Endodermal cell (in vitro differentiated cells): ENCODE measurements at regions not wholly inside any gene's neighbourhood (a gene's known extent, or its start where the extent isn't known, plus 50 kb on each side); places are given as distances from the start of the nearest gene placed in this dataset.

Experiments used
- DNase-seq: peaks from one replicate; pipeline ENCODE4 v3.0.0-alpha.2; 2017
- H3K27ac ChIP-seq: 2 replicates; pipeline ENCODE4 v1.5.1; 2013; ENCODE audit warnings: mild to moderate bottlenecking, low read depth, low read length, moderate library complexity
- H3K27me3 ChIP-seq: 2 replicates; pipeline ENCODE4 v1.6.1; 2013; ENCODE audit warnings: mild to moderate bottlenecking, low read length, moderate library complexity; ENCODE audit not compliant: insufficient read depth, control insufficient read depth, poor library complexity, severe bottlenecking
- H3K36me3 ChIP-seq: 2 replicates; pipeline ENCODE4 v1.7.0; 2013; ENCODE audit warnings: mild to moderate bottlenecking, low read length, moderate library complexity; ENCODE audit not compliant: control insufficient read depth, insufficient read depth
- H3K4me1 ChIP-seq: one replicate; pipeline ENCODE4 v1.7.0; 2013; ENCODE audit warnings: low read length; ENCODE audit not compliant: control insufficient read depth, insufficient read depth
- H3K4me3 ChIP-seq: 2 replicates; pipeline ENCODE4 v1.5.1; 2013; ENCODE audit warnings: mild to moderate bottlenecking, low read length, moderate library complexity
- H3K9ac ChIP-seq: 2 replicates; pipeline ENCODE4 v1.6.1; 2013; ENCODE audit warnings: mild to moderate bottlenecking, low read length, moderate library complexity; ENCODE audit not compliant: poor library complexity, severe bottlenecking; ENCODE audit errors: extremely low read depth
- H3K9me3 ChIP-seq: 2 replicates; pipeline ENCODE4 v1.6.1; 2013; ENCODE audit warnings: mild to moderate bottlenecking, low read length, moderate library complexity; ENCODE audit not compliant: control insufficient read depth
- H3K27ac Mint-ChIP-seq: 2 replicates; pipeline ENCODE4 v1.8.0; 2020; ENCODE audit warnings: mixed read lengths
- H3K27me3 Mint-ChIP-seq: 2 replicates; pipeline ENCODE4 v1.8.0; 2021; ENCODE audit warnings: mild to moderate bottlenecking, mixed read lengths; ENCODE audit not compliant: insufficient read depth
- H3K36me3 Mint-ChIP-seq: 2 replicates; pipeline ENCODE4 v1.8.0; 2020; ENCODE audit warnings: low read depth, mixed read lengths
- H3K4me1 Mint-ChIP-seq: 2 replicates; pipeline ENCODE4 v1.8.0; 2020; ENCODE audit warnings: mixed read lengths
- H3K4me3 Mint-ChIP-seq: 2 replicates; pipeline ENCODE4 v1.8.0; 2020; ENCODE audit warnings: mild to moderate bottlenecking, moderate library complexity, mixed read lengths
- H3K9me3 Mint-ChIP-seq: 2 replicates; pipeline ENCODE4 v1.8.0; 2020; ENCODE audit warnings: mild to moderate bottlenecking, mixed read lengths
- WGBS, 2 experiments: methylation state at CpG; one replicate each; pipeline versions ENCODE4 v1.1.5 to v1.1.7; 2013; ENCODE audit warnings: missing lambda C conversion rate in 2 of 2, mixed read lengths in 1 of 2; ENCODE audit not compliant: insufficient coverage in 1 of 2, insufficient read length in 1 of 2; 5-methylcytosine and 5-hydroxymethylcytosine counted together
- TF ChIP-seq, protein P1 (sequence below): fragments of 200-600 bp; sonication (generic); conservative IDR thresholded peaks from 2 replicates; pipeline ENCODE4 v1.5.0; 2021; ENCODE audit warnings: antibody characterized with exemption, mild to moderate bottlenecking

DNA sequence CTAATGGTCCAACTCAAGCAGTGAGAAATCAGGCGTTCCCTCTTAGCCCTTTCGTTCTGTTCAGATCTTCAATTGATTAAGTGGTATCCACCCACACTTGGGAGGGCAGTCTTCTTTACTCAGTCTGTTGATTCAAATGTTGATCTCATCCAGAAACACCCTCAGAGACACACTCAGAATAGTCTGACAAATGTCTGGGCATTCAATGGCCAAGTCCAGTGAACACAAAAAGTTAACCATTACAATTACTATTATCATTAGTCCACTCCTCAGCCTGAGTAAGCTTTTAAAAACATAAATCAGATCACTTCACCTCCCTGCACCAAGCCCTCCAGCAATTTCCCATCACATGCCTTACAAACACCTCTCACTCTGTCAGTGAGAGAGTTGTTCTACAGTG lies 423.2 kb downstream of the RFPL4B start:
- H3K4me3 ChIP-seq = no peak overlapping the region
- 94% methylated on average over 2 of the region's 2 CpGs; no CpG with 5 or more reads in 1 of the 2 experiments for WGBS, 2 experiments
- peaks cover 20% of the 10 kb centered on the region for H3K9me3 Mint-ChIP-seq
- no peaks in the 10 kb centered on the region for H3K9me3 ChIP-seq
- peaks cover 7% of the 10 kb centered on the region for H3K4me1 Mint-ChIP-seq
- H3K36me3 ChIP-seq = no peaks in the 10 kb centered on the region
- no peak overlapping the region for H3K4me3 Mint-ChIP-seq
- H3K27ac Mint-ChIP-seq = no peak overlapping the region
- H3K4me1 ChIP-seq = no peaks in the 10 kb centered on the region
- no peaks in the 10 kb centered on the region for H3K27me3 Mint-ChIP-seq
- H3K9ac ChIP-seq = no peak overlapping the region
- no peak overlapping the region for H3K27ac ChIP-seq
- DNase-seq = no peak
- no peaks in the 10 kb centered on the region for H3K36me3 Mint-ChIP-seq
- H3K27me3 ChIP-seq = no peaks in the 10 kb centered on the region
- TF ChIP-seq, protein P1, sequence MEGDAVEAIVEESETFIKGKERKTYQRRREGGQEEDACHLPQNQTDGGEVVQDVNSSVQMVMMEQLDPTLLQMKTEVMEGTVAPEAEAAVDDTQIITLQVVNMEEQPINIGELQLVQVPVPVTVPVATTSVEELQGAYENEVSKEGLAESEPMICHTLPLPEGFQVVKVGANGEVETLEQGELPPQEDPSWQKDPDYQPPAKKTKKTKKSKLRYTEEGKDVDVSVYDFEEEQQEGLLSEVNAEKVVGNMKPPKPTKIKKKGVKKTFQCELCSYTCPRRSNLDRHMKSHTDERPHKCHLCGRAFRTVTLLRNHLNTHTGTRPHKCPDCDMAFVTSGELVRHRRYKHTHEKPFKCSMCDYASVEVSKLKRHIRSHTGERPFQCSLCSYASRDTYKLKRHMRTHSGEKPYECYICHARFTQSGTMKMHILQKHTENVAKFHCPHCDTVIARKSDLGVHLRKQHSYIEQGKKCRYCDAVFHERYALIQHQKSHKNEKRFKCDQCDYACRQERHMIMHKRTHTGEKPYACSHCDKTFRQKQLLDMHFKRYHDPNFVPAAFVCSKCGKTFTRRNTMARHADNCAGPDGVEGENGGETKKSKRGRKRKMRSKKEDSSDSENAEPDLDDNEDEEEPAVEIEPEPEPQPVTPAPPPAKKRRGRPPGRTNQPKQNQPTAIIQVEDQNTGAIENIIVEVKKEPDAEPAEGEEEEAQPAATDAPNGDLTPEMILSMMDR = no peak

DNA sequence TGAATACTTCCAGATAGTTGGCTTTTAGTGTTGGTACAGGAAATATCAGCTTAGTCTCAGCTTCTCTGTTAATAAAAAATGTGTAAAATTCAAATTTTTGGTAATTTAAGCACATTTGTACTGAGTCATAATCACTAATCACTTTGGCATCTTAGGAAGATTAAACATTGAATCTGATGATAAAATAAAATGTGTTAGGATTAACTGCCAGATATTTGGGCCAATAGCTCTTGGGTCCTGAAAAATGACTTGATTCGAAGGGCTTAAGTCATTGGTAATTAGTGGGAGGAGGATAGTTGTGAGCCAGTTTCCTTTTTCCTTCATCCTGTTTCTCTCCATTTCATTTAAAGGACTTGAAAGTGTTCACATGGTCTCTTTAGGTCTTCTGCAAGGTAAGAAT lies 426.1 kb downstream of the RFPL4B start:
- TF ChIP-seq, protein P1 = no peak
- Histone ChIP-seq H3K36me3 (no peaks in the 10 kb centered on the region), H3K9me3 (no peaks in the 10 kb centered on the region), H3K27ac (no peak overlapping the region), H3K4me3 (no peak overlapping the region), H3K27me3 (no peaks in the 10 kb centered on the region), H3K4me1 (no peaks in the 10 kb centered on the region), H3K9ac (no peak overlapping the region)
- H3K27me3 Mint-ChIP-seq = no peaks in the 10 kb centered on the region
- H3K4me3 Mint-ChIP-seq = no peak overlapping the region
- WGBS, 2 experiments = 0% methylated on average over 1 of the region's 1 CpG; no CpG with 5 or more reads in 1 of the 2 experiments
- no peaks in the 10 kb centered on the region for H3K36me3 Mint-ChIP-seq
- no peak for DNase-seq
- H3K27ac Mint-ChIP-seq = no peak overlapping the region
- peaks cover 7% of the 10 kb centered on the region for H3K4me1 Mint-ChIP-seq
- H3K9me3 Mint-ChIP-seq = peaks cover 5% of the 10 kb centered on the region

DNA sequence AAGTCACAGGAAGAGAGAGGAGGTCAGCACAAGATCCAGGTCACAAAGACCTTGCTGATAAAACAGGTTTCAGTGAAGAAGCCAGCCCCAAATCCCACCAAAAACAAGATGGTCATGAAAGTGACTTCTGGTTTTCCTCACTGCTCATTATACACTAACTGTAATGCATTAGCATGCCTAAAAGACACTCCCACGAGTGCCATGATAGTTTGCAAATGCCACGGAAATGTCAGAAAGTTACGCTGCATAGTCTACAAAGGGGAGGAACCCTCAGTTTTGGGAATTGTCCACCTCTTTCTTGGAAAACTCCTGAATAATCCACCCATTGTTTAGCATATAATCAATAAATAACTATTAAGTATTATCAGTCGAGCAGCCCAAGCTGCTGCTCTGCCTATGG lies 427.2 kb downstream of the RFPL4B start:
- H3K27ac Mint-ChIP-seq = no peak overlapping the region
- WGBS, 2 experiments = 90 to 91% methylated on average over 3 to 4 of the region's 4 CpGs
- Histone ChIP-seq H3K9me3 (no peaks in the 10 kb centered on the region), H3K36me3 (no peaks in the 10 kb centered on the region), H3K9ac (no peak overlapping the region), H3K4me1 (no peaks in the 10 kb centered on the region), H3K27ac (no peak overlapping the region), H3K4me3 (no peak overlapping the region), H3K27me3 (no peaks in the 10 kb centered on the region)
- H3K27me3 Mint-ChIP-seq = no peaks in the 10 kb centered on the region
- H3K36me3 Mint-ChIP-seq = no peaks in the 10 kb centered on the region
- no peaks in the 10 kb centered on the region for H3K9me3 Mint-ChIP-seq
- TF ChIP-seq, protein P1 = no peak
- no peak overlapping the region for H3K4me3 Mint-ChIP-seq
- DNase-seq = no peak
- peaks cover 7% of the 10 kb centered on the region for H3K4me1 Mint-ChIP-seq
